Caco-2 (cell line): ENCODE measurements at regions not wholly inside any gene's neighbourhood (a gene's known extent, or its start where the extent isn't known, plus 50 kb on each side); places are given as distances from the start of the nearest gene placed in this dataset.

Experiments used
- BruUV-seq: library from RNA; stranded (reverse); fragments of 400-500 nt; replicated peaks from 2 replicates; lab custom pipeline; 2021; lab: Mats Ljungman, UMichigan
- CTCF ChIA-PET: fragments of 300-600 bp; sonication (Branson Sonifier 250); formaldehyde crosslinking; loops from one replicate; lab custom pipeline; 2022; ENCODE audit warnings: antibody characterized with exemption; lab: Charles Lee
- POLR2A ChIA-PET: fragments of 300-600 bp; sonication (Branson Sonifier 250); formaldehyde crosslinking; loops from one replicate; lab custom pipeline; 2022; ENCODE audit warnings: antibody characterized with exemption; lab: Charles Lee
- DNase-seq, 2 experiments: peaks; one replicate each; pipeline versions ENCODE4 v3.0.0 to v3.0.0-alpha.2; 2020 to 2022
- H3K27me3 ChIP-seq: replicated peaks from 2 replicates; pipeline ENCODE4 v1.6.0; 2011; ENCODE audit warnings: low read length; ENCODE audit not compliant: control insufficient read depth, insufficient read depth
- H3K36me3 ChIP-seq: 2 replicates; pipeline ENCODE4 v1.5.1; 2011; ENCODE audit warnings: low read length; ENCODE audit not compliant: control insufficient read depth, insufficient read depth
- H3K4me1 ChIP-seq: fragments of 250-450 bp; sonication (Bioruptor Pico); 2 replicates; pipeline ENCODE4 v1.5.1; 2020; ENCODE audit warnings: mild to moderate bottlenecking
- H3K4me3 ChIP-seq: 2 replicates; pipeline ENCODE4 v1.5.1; 2011; ENCODE audit warnings: low read depth, mild to moderate bottlenecking, control low read depth, low read length
- H3K9me3 ChIP-seq: fragments of 250-450 bp; sonication (Bioruptor Pico); 2 replicates; pipeline ENCODE4 v1.5.1; 2020; ENCODE audit warnings: mild to moderate bottlenecking, moderate library complexity
- H3K27ac Mint-ChIP-seq: one replicate; pipeline ENCODE4 v1.8.0; 2022; ENCODE audit warnings: mixed read lengths; ENCODE audit not compliant: unreplicated experiment
- H3K27me3 Mint-ChIP-seq: one replicate; pipeline ENCODE4 v1.8.0; 2022; ENCODE audit warnings: mixed read lengths; ENCODE audit not compliant: insufficient read depth, unreplicated experiment
- H3K36me3 Mint-ChIP-seq: one replicate; pipeline ENCODE4 v1.8.0; 2022; ENCODE audit warnings: mild to moderate bottlenecking, mixed read lengths; ENCODE audit not compliant: insufficient read depth, unreplicated experiment
- H3K4me1 Mint-ChIP-seq: one replicate; pipeline ENCODE4 v1.8.0; 2022; ENCODE audit warnings: low read depth, mixed read lengths; ENCODE audit not compliant: unreplicated experiment
- H3K4me3 Mint-ChIP-seq: one replicate; pipeline ENCODE4 v1.8.0; 2022; ENCODE audit warnings: mild to moderate bottlenecking, moderate library complexity, mixed read lengths; ENCODE audit not compliant: unreplicated experiment
- H3K9me3 Mint-ChIP-seq: one replicate; pipeline ENCODE4 v1.8.0; 2022; ENCODE audit warnings: mixed read lengths; ENCODE audit not compliant: unreplicated experiment
- intact Hi-C: fragments of 100-400 bp; cut with micrococcal nuclease; formaldehyde crosslinking; loops from one replicate; pipeline ENCODE4 v1.10.0; 2022; ENCODE audit not compliant: unreplicated experiment
- TF ChIP-seq, protein P1 (sequence below), 2 experiments: fragments of 200-600 bp in 1 of 2; IDR thresholded peaks; 1 replicate in 1 of 2; 2 replicates in 1 of 2; pipeline versions ENCODE4 v1.5.1 to v1.8.0; 2011 to 2022; ENCODE audit warnings: antibody characterized with exemption in 1 of 2, control low read depth in 1 of 2, inconsistent platforms in 1 of 2, low read depth in 1 of 2, low read length in 1 of 2, mild to moderate bottlenecking in 1 of 2, moderate library complexity in 1 of 2; ENCODE audit not compliant: insufficient read depth in 1 of 2, severe bottlenecking in 1 of 2, unreplicated experiment in 1 of 2

- no peaks in the 10 kb centered on the region for H3K4me1 Mint-ChIP-seq
- no peak overlapping the region for H3K4me3 ChIP-seq
- H3K4me3 Mint-ChIP-seq, result no peak overlapping the region
- no peaks in the 10 kb centered on the region for H3K9me3 ChIP-seq
- POLR2A ChIA-PET, result no interaction called here
- intact Hi-C loops, result loop anchor here (10.0 kb wide), 1 partner anchor 1434 kb away; no protein-coding TSS in a partner anchor
- no TSS peak for BruUV-seq
- DNase-seq, result no peak
- H3K9me3 Mint-ChIP-seq, result no peaks in the 10 kb centered on the region
- no peaks in the 10 kb centered on the region for H3K36me3 Mint-ChIP-seq
- no peak overlapping the region for H3K27ac Mint-ChIP-seq
- no peaks in the 10 kb centered on the region for H3K36me3 ChIP-seq
- no peaks in the 10 kb centered on the region; the same call in 1 of the 2 replicates for H3K27me3 ChIP-seq
- CTCF ChIA-PET, result no interaction called here
- H3K27me3 Mint-ChIP-seq, result peaks cover 20% of the 10 kb centered on the region
- TF ChIP-seq, protein P1, sequence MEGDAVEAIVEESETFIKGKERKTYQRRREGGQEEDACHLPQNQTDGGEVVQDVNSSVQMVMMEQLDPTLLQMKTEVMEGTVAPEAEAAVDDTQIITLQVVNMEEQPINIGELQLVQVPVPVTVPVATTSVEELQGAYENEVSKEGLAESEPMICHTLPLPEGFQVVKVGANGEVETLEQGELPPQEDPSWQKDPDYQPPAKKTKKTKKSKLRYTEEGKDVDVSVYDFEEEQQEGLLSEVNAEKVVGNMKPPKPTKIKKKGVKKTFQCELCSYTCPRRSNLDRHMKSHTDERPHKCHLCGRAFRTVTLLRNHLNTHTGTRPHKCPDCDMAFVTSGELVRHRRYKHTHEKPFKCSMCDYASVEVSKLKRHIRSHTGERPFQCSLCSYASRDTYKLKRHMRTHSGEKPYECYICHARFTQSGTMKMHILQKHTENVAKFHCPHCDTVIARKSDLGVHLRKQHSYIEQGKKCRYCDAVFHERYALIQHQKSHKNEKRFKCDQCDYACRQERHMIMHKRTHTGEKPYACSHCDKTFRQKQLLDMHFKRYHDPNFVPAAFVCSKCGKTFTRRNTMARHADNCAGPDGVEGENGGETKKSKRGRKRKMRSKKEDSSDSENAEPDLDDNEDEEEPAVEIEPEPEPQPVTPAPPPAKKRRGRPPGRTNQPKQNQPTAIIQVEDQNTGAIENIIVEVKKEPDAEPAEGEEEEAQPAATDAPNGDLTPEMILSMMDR (IDR thresholded peaks at IDR 0.05; ENCODE audit: insufficient read depth in 1 of 2, low read depth in 1 of 2, low read length in 1 of 2, severe bottlenecking in 1 of 2, unreplicated experiment in 1 of 2), result no peak
- H3K4me1 ChIP-seq, result no peaks in the 10 kb centered on the region
These were observed 129.3 kb downstream of the RDH14 start for GRCh38 chr2:18430996-18431748.

DNA sequence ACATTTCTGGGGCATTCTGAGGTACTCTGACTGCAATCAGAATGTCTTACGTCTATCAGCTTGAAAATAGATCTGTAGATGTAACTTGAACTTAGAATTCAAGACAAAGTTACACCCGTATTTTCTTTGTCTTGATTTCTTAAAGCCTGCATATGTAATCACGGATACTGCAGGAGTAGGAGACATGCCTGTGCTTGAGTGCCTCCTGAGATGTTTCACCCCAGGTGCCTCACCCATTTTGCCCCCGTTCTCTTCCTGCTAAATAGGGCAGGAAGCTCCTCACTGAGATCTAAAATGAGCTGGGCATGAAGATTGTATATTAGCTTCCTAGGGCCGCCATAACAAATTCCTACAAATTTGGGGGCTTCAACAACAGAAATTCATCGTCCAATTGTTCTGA, 131.9 kb downstream of the RDH14 start:
- Histone ChIP-seq H3K27me3 (no peaks in the 10 kb centered on the region; the same call in 1 of the 2 replicates), H3K36me3 (no peaks in the 10 kb centered on the region), H3K4me1 (no peaks in the 10 kb centered on the region), H3K9me3 (no peaks in the 10 kb centered on the region), H3K4me3 (no peak overlapping the region)
- DNase-seq, result no peak
- TF ChIP-seq, protein P1 (IDR thresholded peaks at IDR 0.05; ENCODE audit: insufficient read depth in 1 of 2, low read depth in 1 of 2, low read length in 1 of 2, severe bottlenecking in 1 of 2, unreplicated experiment in 1 of 2), result no peak
- Mint-ChIP-seq H3K9me3 (no peaks in the 10 kb centered on the region), H3K27me3 (peaks cover 20% of the 10 kb centered on the region), H3K27ac (no peak overlapping the region), H3K4me3 (no peak overlapping the region), H3K4me1 (no peaks in the 10 kb centered on the region), H3K36me3 (no peaks in the 10 kb centered on the region)
- ChIA-PET CTCF (no interaction called here), POLR2A (no interaction called here)
- no TSS peak for BruUV-seq
- intact Hi-C loops, result no loop called here

GRCh38 chr2:18427762-18428161, 132.7 kb downstream of the RDH14 start:
- CTCF ChIA-PET, result no interaction called here
- Histone ChIP-seq H3K27me3 (no peaks in the 10 kb centered on the region), H3K4me1 (no peaks in the 10 kb centered on the region), H3K36me3 (no peaks in the 10 kb centered on the region), H3K9me3 (no peaks in the 10 kb centered on the region), H3K4me3 (no peak overlapping the region)
- Mint-ChIP-seq H3K27me3 (peaks cover 22% of the 10 kb centered on the region), H3K9me3 (no peaks in the 10 kb centered on the region), H3K27ac (no peak overlapping the region), H3K4me1 (no peaks in the 10 kb centered on the region), H3K4me3 (no peak overlapping the region), H3K36me3 (no peaks in the 10 kb centered on the region)
- POLR2A ChIA-PET, result no interaction called here
- intact Hi-C loops, result no loop called here
- no TSS peak for BruUV-seq
- TF ChIP-seq, protein P1 (IDR thresholded peaks at IDR 0.05; ENCODE audit: insufficient read depth in 1 of 2, low read depth in 1 of 2, low read length in 1 of 2, severe bottlenecking in 1 of 2, unreplicated experiment in 1 of 2), result no peak
- no peak for DNase-seq
